ENCODE measurements at regions not wholly inside any gene's neighbourhood (a gene's known extent, or its start where the extent isn't known, plus 50 kb on each side); places are given as distances from the start of the nearest gene placed in this dataset.

- H3K27me3 ChIP-seq (replicated peaks; ENCODE audit: control insufficient read depth, insufficient read depth, low read length) = no peaks in the 10 kb centered on the region
- TF ChIP-seq, protein P1, sequence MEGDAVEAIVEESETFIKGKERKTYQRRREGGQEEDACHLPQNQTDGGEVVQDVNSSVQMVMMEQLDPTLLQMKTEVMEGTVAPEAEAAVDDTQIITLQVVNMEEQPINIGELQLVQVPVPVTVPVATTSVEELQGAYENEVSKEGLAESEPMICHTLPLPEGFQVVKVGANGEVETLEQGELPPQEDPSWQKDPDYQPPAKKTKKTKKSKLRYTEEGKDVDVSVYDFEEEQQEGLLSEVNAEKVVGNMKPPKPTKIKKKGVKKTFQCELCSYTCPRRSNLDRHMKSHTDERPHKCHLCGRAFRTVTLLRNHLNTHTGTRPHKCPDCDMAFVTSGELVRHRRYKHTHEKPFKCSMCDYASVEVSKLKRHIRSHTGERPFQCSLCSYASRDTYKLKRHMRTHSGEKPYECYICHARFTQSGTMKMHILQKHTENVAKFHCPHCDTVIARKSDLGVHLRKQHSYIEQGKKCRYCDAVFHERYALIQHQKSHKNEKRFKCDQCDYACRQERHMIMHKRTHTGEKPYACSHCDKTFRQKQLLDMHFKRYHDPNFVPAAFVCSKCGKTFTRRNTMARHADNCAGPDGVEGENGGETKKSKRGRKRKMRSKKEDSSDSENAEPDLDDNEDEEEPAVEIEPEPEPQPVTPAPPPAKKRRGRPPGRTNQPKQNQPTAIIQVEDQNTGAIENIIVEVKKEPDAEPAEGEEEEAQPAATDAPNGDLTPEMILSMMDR (IDR thresholded peaks at IDR 0.05; ENCODE audit: insufficient read depth, low read length, poor library complexity, severe bottlenecking) = no peak
- DNase-seq (ENCODE audit: extremely low read depth, insufficient read length) = no peak
- H3K36me3 ChIP-seq (ENCODE audit: control insufficient read depth, insufficient read depth, low read length) = no peaks in the 10 kb centered on the region
- no peak overlapping the region for H3K4me3 ChIP-seq (replicated peaks; ENCODE audit: low read depth, low read length)
These were observed 304.6 kb upstream of the CDH12 start for GRCh38 chr5:23157716-23158115.

GRCh38 chr5:23157169-23157568 is 304.0 kb upstream of the CDH12 start:
- TF ChIP-seq, protein P1 (IDR thresholded peaks at IDR 0.05; ENCODE audit: insufficient read depth, low read length, poor library complexity, severe bottlenecking) = no peak
- no peak for DNase-seq (ENCODE audit: extremely low read depth, insufficient read length)
- H3K36me3 ChIP-seq (ENCODE audit: control insufficient read depth, insufficient read depth, low read length) = no peaks in the 10 kb centered on the region
- no peak overlapping the region for H3K4me3 ChIP-seq (replicated peaks; ENCODE audit: low read depth, low read length)
- H3K27me3 ChIP-seq (replicated peaks; ENCODE audit: control insufficient read depth, insufficient read depth, low read length) = no peaks in the 10 kb centered on the region

GRCh38 chr5:23147625-23148024 is 294.5 kb upstream of the CDH12 start:
- TF ChIP-seq, protein P1 (IDR thresholded peaks at IDR 0.05; ENCODE audit: insufficient read depth, low read length, poor library complexity, severe bottlenecking) = no peak
- no peaks in the 10 kb centered on the region for H3K27me3 ChIP-seq (replicated peaks; ENCODE audit: control insufficient read depth, insufficient read depth, low read length)
- no peak for DNase-seq (ENCODE audit: extremely low read depth, insufficient read length)
- no peak overlapping the region for H3K4me3 ChIP-seq (replicated peaks; ENCODE audit: low read depth, low read length)
- H3K36me3 ChIP-seq (ENCODE audit: control insufficient read depth, insufficient read depth, low read length) = no peaks in the 10 kb centered on the region

DNA sequence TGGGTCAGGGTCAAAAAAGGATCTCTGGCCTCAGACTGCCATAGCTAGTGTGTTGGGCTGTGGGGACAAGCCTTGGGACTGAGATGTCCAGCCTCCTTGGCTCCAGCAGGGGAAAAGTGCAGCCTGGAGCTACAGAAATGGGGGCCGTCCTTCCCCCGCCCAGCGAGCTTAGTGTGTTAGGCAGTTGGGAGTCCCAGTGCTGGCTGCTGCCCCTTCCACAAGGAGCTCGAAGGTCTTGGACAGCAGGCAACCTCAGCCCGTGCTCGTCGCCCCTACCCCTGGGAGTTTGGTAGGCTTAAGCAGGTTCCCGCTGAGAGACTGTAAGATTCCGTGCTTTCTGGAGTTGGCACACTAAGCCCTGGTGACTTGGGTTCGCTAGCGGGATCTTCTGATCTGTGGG is 293.0 kb upstream of the CDH12 start:
- no peaks in the 10 kb centered on the region for H3K36me3 ChIP-seq (ENCODE audit: control insufficient read depth, insufficient read depth, low read length)
- TF ChIP-seq, protein P1 (IDR thresholded peaks at IDR 0.05; ENCODE audit: insufficient read depth, low read length, poor library complexity, severe bottlenecking) = no peak
- H3K4me3 ChIP-seq (replicated peaks; ENCODE audit: low read depth, low read length) = no peak overlapping the region
- no peak for DNase-seq (ENCODE audit: extremely low read depth, insufficient read length)
- H3K27me3 ChIP-seq (replicated peaks; ENCODE audit: control insufficient read depth, insufficient read depth, low read length) = no peaks in the 10 kb centered on the region

DNA sequence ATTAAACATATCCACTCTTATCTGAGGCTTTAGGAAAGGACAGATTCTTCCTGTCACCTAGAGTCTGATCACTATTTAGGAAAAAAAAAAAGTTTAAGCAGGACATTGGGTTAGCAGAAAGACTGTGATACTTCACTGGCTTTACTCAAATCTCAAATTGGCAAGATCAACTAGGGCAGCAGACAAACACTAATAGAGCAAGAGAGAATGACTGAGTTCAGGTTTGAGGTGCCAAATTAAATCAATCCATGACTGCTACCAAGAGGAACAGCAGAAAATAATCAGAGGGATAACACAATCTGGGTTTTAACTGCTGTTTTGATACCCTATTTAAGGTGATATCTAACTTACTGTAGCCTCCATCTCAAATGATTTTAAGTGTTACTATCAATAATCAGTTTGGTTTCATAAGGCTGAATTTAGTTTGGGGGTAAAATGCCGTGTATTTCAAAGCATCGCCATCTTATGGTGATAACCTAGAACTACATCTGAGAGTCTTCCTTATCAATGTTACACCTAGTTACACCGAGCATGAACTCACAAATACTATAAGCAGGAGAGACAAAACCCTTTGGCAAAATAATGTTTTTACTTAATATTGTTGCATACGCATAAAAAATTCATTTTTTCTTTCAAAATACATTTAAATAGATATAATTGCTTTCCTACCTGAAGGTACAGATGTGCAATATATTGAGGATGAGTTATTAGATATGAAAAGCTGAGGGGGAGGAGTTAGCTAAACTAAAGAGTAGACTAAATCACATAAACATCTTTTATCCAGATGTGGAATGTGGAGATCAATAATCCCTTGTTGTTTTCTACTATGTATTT is 286.4 kb upstream of the CDH12 start:
- DNase-seq (ENCODE audit: extremely low read depth, insufficient read length) = no peak
- TF ChIP-seq, protein P1 (IDR thresholded peaks at IDR 0.05; ENCODE audit: insufficient read depth, low read length, poor library complexity, severe bottlenecking) = peak; percentile 9

More for the DNA sequence above, 286.4 kb upstream of the CDH12 start:
- Histone ChIP-seq H3K4me3 (replicated peaks; ENCODE audit: low read depth, low read length) (no peak overlapping the region), H3K27me3 (replicated peaks; ENCODE audit: control insufficient read depth, insufficient read depth, low read length) (no peaks in the 10 kb centered on the region), H3K36me3 (ENCODE audit: control insufficient read depth, insufficient read depth, low read length) (no peaks in the 10 kb centered on the region)

Measured in GM06990 (cell line).